HEK293T (cell line): ENCODE measurements at regions not wholly inside any gene's neighbourhood (a gene's known extent, or its start where the extent isn't known, plus 50 kb on each side); places are given as distances from the start of the nearest gene placed in this dataset.
A peak's percentile ranks its signal among the peaks of the same experiment; 100 is the strongest.

Source experiments
- CTCF ChIA-PET: fragments of 350-600 bp; formaldehyde crosslinking; extraction: SDS; loops from one replicate; lab custom pipeline; 2021; ENCODE audit warnings: antibody characterized with exemption, inconsistent platforms; lab: Yijun Ruan, JAX
- POLR2A ChIA-PET: fragments of 350-600 bp; formaldehyde crosslinking; extraction: SDS; loops from one replicate; lab custom pipeline; 2020; ENCODE audit warnings: antibody characterized with exemption, inconsistent platforms; lab: Yijun Ruan, JAX
- DNase-seq: peaks from one replicate; pipeline ENCODE4 v3.0.0; 2012; ENCODE audit warnings: mixed read lengths; ENCODE audit errors: extremely low spot score
- ARNT ChIP-seq: fragments of 450-650 bp; IDR thresholded peaks from 2 replicates; pipeline ENCODE4 v1.6.1; 2017; ENCODE audit warnings: mild to moderate bottlenecking
- BHLHE40 ChIP-seq: fragments of 450-650 bp; IDR thresholded peaks from 2 replicates; pipeline ENCODE4 v1.6.1; 2016; ENCODE audit warnings: mild to moderate bottlenecking, moderate library complexity, borderline replicate concordance
- CTBP1 ChIP-seq: fragments of 450-650 bp; IDR thresholded peaks from 2 replicates; pipeline ENCODE4 v1.6.1; 2016; ENCODE audit warnings: borderline replicate concordance
- ELF4 ChIP-seq: fragments of 450-650 bp; IDR thresholded peaks from 2 replicates; pipeline ENCODE4 v1.6.1; 2017; ENCODE audit warnings: antibody characterized with exemption
- FOXA1 ChIP-seq: fragments of 450-650 bp; IDR thresholded peaks from 2 replicates; pipeline ENCODE4 v1.6.1; 2016; ENCODE audit warnings: mild to moderate bottlenecking
- FOXK2 ChIP-seq: fragments of 450-650 bp; IDR thresholded peaks from 2 replicates; pipeline ENCODE4 v1.6.1; 2016; ENCODE audit warnings: mild to moderate bottlenecking
- FOXM1 ChIP-seq: fragments of 450-650 bp; IDR thresholded peaks from 2 replicates; pipeline ENCODE4 v1.6.1; 2017; ENCODE audit warnings: mild to moderate bottlenecking, borderline replicate concordance
- HDGF ChIP-seq: fragments of 450-650 bp; IDR thresholded peaks from 2 replicates; pipeline ENCODE4 v1.6.1; 2017; ENCODE audit warnings: antibody characterized with exemption, borderline replicate concordance
- L3MBTL2 ChIP-seq: fragments of 450-650 bp; conservative IDR thresholded peaks from 2 replicates; pipeline ENCODE4 v1.6.1; 2016; ENCODE audit warnings: mild to moderate bottlenecking
- LEF1 ChIP-seq: fragments of 450-650 bp; IDR thresholded peaks from 2 replicates; pipeline ENCODE4 v1.6.1; 2017; ENCODE audit warnings: mild to moderate bottlenecking, borderline replicate concordance
- NFRKB ChIP-seq: fragments of 450-650 bp; IDR thresholded peaks from 2 replicates; pipeline ENCODE4 v1.6.1; 2016; ENCODE audit warnings: mild to moderate bottlenecking, moderate library complexity
- SP1 ChIP-seq: fragments of 450-650 bp; IDR thresholded peaks from 2 replicates; pipeline ENCODE4 v1.6.1; 2017
- SUZ12 ChIP-seq: fragments of 450-650 bp; IDR thresholded peaks from 2 replicates; pipeline ENCODE4 v1.6.1; 2016; ENCODE audit warnings: mild to moderate bottlenecking
- TARDBP ChIP-seq: fragments of 450-650 bp; IDR thresholded peaks from 2 replicates; pipeline ENCODE4 v1.6.1; 2016
- ZNF384 ChIP-seq: fragments of 450-650 bp; IDR thresholded peaks from 2 replicates; pipeline ENCODE4 v1.6.1; 2016
- TF ChIP-seq, protein P1 (sequence below): fragments of 450-650 bp; IDR thresholded peaks from 2 replicates; pipeline ENCODE4 v1.6.1; 2016

DNA sequence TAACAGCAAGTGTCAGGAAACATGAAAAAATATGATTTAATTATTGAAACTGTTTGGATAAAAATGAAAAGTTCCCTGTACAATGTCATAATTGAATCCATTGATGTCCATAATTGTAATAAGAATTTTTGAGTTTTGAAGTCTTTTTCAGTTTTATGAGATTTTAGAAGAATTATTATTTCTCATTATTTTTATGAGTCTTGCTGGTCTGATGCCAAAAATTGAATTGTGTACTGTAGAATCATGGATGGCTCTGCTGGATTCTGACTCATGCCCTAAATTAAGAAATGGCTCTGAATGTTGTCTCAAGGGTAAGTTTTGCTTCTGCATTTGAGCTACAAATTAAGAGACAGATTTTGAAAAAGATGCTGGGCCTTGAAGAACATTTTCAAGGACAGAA is 132.8 kb upstream of the MAP9 start:
- no peak for DNase-seq
- no peak for TF ChIP-seq SUZ12
- no peak for TF ChIP-seq CTBP1
- no peak for TF ChIP-seq FOXA1
- TF ChIP-seq, protein P1, sequence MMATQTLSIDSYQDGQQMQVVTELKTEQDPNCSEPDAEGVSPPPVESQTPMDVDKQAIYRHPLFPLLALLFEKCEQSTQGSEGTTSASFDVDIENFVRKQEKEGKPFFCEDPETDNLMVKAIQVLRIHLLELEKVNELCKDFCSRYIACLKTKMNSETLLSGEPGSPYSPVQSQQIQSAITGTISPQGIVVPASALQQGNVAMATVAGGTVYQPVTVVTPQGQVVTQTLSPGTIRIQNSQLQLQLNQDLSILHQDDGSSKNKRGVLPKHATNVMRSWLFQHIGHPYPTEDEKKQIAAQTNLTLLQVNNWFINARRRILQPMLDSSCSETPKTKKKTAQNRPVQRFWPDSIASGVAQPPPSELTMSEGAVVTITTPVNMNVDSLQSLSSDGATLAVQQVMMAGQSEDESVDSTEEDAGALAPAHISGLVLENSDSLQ, result no peak
- no peak for TF ChIP-seq LEF1
- ChIA-PET CTCF (no interaction called here), POLR2A (no interaction called here)

DNA sequence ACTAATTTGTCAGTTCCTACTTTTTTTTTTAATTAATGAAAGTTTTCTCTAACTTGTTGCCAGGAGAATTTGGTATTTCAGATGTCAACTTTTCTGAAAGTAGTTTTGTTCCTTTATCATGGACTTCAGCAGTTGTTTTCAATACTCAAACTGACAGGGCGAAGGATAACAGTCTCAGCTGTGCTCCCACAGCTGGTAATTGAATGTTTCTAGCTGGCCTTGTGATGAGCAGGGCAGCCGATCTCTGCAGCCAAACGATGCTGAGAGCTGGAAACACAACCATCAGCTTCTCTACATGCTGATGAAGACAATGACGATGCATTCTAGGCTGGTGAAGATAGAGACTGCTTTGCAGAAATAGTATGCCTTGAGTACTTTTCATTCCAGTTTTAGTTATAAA is 130.0 kb upstream of the MAP9 start:
- DNase-seq, result no peak
- TF ChIP-seq ELF4 (no peak), HDGF (no peak), SUZ12 (no peak), NFRKB (no peak), L3MBTL2 (no peak), FOXM1 (no peak), ARNT (no peak), LEF1 (no peak), TARDBP (no peak), BHLHE40 (no peak), FOXK2 (no peak), FOXA1 (no peak), SP1 (no peak), ZNF384 (no peak), CTBP1 (no peak)
- TF ChIP-seq, protein P1, result no peak
- ChIA-PET CTCF (interaction anchor here (1.2 to 1.6 kb wide), 3 partner anchors 10 to 77 kb away, joined by 3 to 7 read pairs (median 3); no protein-coding TSS in a partner anchor), POLR2A (no interaction called here)

DNA sequence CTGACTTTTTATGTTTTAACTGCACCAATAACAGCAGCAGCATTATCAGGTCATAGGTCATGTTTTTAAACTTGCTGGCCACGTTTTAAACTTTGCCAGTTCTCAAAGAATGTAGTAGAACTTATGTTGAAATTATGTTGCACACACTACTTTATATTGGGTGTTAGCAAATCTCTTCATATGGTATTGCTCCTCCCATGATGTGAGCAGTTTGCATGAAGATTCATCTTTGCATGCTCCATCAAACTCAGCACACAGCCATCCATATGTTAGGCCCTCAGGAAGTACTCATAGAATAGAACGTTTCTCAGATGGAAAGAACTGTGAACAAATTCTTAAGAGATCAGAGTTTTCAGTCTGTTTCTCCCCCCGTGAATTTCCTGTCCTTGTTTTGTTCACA is 128.6 kb upstream of the MAP9 start:
- ChIA-PET POLR2A (interaction anchor here (0.9 kb wide), 1 partner anchor 11 kb away, joined by 3 read pairs; no protein-coding TSS in a partner anchor), CTCF (interaction anchor here (1.0 to 1.6 kb wide), 2 partner anchors 9 to 17 kb away, joined by 4 to 7 read pairs; no protein-coding TSS in a partner anchor)
- no peak for TF ChIP-seq ZNF384
- no peak for TF ChIP-seq HDGF
- DNase-seq, result no peak

DNA sequence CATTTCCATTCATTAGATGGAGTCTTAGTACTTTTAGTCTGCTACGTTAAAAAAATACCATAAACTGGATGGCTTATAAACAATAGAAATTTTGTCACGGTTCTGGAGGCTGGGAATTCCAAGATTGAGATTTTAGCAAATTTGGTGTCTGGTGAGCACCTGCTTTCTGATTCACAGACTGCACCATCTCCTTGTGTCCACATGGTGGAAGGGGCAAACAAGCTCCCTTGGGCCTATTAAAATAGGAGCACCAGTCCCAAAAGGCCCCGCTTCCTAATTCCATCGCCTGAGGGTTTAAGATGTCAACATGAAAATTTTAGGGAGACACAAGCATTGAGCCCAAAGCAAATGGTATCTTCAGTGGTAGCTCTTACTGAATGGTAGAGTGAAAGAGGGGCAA is 120.5 kb upstream of the MAP9 start:
- TF ChIP-seq TARDBP (no peak), FOXA1 (no peak), ARNT (no peak), SP1 (no peak), ZNF384 (no peak), NFRKB (no peak), CTBP1 (no peak), L3MBTL2 (no peak), HDGF (no peak), BHLHE40 (no peak), FOXK2 (no peak), SUZ12 (no peak), LEF1 (no peak), ELF4 (no peak), FOXM1 (no peak)
- TF ChIP-seq, protein P1, result no peak
- DNase-seq, result peak; percentile 9
- ChIA-PET POLR2A (no interaction called here), CTCF (interaction anchor here (1.4 to 1.9 kb wide), 2 partner anchors 9 to 25 kb away, joined by 4 to 7 read pairs; no protein-coding TSS in a partner anchor)

DNA sequence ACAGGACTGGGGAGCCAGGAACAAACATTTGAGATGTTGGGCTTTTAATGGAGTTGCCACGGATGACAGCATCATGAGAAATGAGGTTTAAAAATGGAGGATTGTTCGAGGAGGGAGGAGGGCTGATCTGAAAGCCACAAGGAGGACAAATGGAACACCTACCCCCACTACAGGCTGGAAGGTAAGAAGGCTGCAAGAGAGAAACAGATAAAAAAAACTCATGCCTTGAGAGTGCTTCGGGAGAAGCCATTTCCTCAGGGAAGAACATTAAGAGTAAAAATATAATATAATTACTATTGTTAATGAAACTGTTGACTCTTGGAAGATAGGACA is 119.5 kb upstream of the MAP9 start:
- no peak for TF ChIP-seq CTBP1
- no peak for TF ChIP-seq LEF1
- TF ChIP-seq SUZ12, result no peak
- no peak for TF ChIP-seq FOXA1
- no peak for TF ChIP-seq BHLHE40
- TF ChIP-seq ELF4, result no peak
- TF ChIP-seq HDGF, result no peak
- no peak for TF ChIP-seq ZNF384
- no peak for TF ChIP-seq SP1
- TF ChIP-seq TARDBP, result no peak
- TF ChIP-seq, protein P1, result no peak
- TF ChIP-seq ARNT, result no peak
- no peak for TF ChIP-seq L3MBTL2
- no peak for TF ChIP-seq NFRKB
- TF ChIP-seq FOXM1, result no peak
- no peak for TF ChIP-seq FOXK2
- CTCF ChIA-PET, result interaction anchor here (1.4 to 1.9 kb wide), 3 partner anchors 10 to 48 kb away, joined by 3 to 7 read pairs (median 4); no protein-coding TSS in a partner anchor
- no peak for DNase-seq
- POLR2A ChIA-PET, result no interaction called here
